Vagina (tissue), 2 donors: ENCODE measurements at regions not wholly inside any gene's neighbourhood (a gene's known extent, or its start where the extent isn't known, plus 50 kb on each side); places are given as distances from the start of the nearest gene placed in this dataset.

ENCODE experiments used
- CTCF ChIP-seq, 3 experiments: fragments of 450-650 bp in 2 of 3; fragments of 200-600 bp in 1 of 3; sonication (generic) in 1 of 3; IDR thresholded peaks; one replicate each; pipeline ENCODE4 v1.5.1; 2017 to 2019; ENCODE audit warnings: antibody characterized with exemption in 3 of 3, mild to moderate bottlenecking in 2 of 3, moderate library complexity in 2 of 3
- POLR2A ChIP-seq, 2 donors: fragments of 450-650 bp; IDR thresholded peaks; one replicate each; pipeline ENCODE4 v1.6.1; 2017; ENCODE audit warnings: antibody characterized with exemption in 2 of 2, mild to moderate bottlenecking in 2 of 2, moderate library complexity in 2 of 2
- POLR2AphosphoS5 ChIP-seq, 2 donors: sonication (generic); formaldehyde crosslinking; IDR thresholded peaks; one replicate each; pipeline ENCODE4 v1.9.0; 2017; ENCODE audit warnings: antibody characterized with exemption in 2 of 2, mild to moderate bottlenecking in 2 of 2, low read depth in 1 of 2; ENCODE audit not compliant: insufficient read depth in 1 of 2

GRCh38 chr6:105476978-105477377 is 74.1 kb upstream of the PREP start:
- no peak for TF ChIP-seq CTCF (IDR thresholded peaks at IDR 0.05)
- no peak for TF ChIP-seq POLR2A (IDR thresholded peaks at IDR 0.05)
- no peak for TF ChIP-seq POLR2AphosphoS5 (IDR thresholded peaks at IDR 0.05; ENCODE audit: insufficient read depth in 1 of 2, low read depth in 1 of 2)
